HG03378 (cell line): ENCODE measurements at regions not wholly inside any gene's neighbourhood (a gene's known extent, or its start where the extent isn't known, plus 50 kb on each side); places are given as distances from the start of the nearest gene placed in this dataset.

Source experiments
- ATAC-seq: cut with Tn5 transposase; IDR thresholded peaks from one replicate; pipeline ENCODE4 v1.9.1; 2021; ENCODE audit warnings: mild to moderate bottlenecking, moderate library complexity; ENCODE audit not compliant: unreplicated experiment

- no peak for ATAC-seq
Observed at GRCh38 chr10:60441515-60441914, 51.8 kb upstream of the ANK3 start.

GRCh38 chr10:60439641-60440040, 50.0 kb upstream of the ANK3 start:
- no peak for ATAC-seq
